Activated naive CD4-positive, alpha-beta T cell treated with Interleukin-2 at 50 U/mL for 16 hours (primary cell): ENCODE measurements at regions not wholly inside any gene's neighbourhood (a gene's known extent, or its start where the extent isn't known, plus 50 kb on each side); places are given as distances from the start of the nearest gene placed in this dataset.
"Not testable (repeated sequence)": the region's sequence is repeated elsewhere in the genome, so short reads cannot be mapped to it uniquely, and the experiment has no call there.

Experiments
- DNase-seq: peaks from one replicate; pipeline ENCODE4 v3.0.0-alpha.2; 2020

DNA sequence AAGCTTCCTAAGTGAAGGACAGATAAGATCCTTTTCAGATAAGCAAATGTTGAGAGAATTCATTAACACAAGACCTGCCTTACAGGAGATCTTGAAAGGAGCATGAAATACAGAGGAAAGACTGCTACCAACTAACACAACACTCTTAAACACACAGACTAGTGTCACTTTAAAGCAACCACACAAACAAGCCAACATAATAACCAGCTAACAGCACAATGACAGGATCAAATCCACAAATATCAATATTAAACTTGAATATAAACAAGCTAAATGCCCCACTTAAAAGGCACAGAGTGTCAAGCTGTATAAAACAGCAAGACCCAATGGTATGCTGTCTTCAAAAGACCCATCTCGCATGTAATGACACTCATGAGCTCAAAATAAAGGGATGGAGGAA is 70.8 kb upstream of the HMGXB4 start:
- DNase-seq = no peak

DNA sequence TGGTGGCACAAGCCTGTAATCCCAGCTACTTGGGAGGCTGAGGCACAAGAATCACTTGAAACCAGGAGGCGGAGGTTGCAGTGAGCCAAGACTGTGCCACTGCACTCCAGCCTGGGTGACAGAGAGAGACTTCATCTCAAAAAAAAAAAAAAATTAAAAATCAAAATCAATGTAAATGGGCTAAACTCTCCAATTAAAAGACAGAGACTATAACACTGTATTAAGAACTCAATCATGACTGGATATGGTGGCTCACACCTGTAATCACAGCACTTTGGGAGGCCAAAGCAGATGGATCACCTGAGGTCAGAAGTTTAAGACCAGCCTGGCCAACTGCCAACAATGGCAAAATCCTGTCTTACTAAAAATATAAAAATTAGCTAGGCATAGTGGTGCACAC is 68.4 kb upstream of the HMGXB4 start:
- not testable (repeated sequence) for DNase-seq

DNA sequence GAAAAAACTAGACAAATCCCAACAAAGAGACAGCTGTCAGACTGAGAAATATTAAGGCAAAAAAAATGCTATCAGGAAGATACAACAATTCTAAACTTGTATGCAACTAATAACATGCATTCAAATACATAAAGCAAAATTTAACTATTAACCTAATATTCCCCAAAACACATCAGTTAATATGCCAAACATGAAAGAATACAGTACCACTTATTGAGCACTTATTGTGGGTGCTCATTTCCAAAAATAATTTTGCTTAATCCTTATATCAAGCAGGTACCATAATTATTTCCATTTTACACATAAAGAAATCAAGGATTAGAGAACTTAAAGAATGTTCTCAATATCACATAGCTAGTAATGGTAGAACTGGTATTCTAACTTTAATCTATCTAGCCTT is 67.7 kb upstream of the HMGXB4 start:
- DNase-seq = no peak

DNA sequence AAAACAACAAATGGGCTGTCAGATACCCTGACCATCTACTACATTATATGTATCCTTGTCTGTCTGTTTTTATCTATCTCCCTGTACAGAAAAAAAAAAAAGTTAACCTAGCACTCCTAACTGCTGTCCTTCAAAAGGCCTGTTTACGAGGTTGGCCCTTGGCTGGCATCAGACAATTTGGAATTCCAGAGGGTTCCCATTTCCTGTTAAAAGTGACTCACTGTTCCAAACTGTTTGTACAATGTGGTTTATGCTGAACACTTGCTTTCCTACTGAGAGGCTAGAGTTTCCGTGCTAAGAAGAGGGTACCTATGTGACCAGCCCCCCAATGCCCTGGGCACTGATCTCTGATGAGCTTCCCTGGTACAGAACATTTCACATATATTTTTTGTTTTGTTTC is 65.9 kb upstream of the HMGXB4 start:
- no peak for DNase-seq

DNA sequence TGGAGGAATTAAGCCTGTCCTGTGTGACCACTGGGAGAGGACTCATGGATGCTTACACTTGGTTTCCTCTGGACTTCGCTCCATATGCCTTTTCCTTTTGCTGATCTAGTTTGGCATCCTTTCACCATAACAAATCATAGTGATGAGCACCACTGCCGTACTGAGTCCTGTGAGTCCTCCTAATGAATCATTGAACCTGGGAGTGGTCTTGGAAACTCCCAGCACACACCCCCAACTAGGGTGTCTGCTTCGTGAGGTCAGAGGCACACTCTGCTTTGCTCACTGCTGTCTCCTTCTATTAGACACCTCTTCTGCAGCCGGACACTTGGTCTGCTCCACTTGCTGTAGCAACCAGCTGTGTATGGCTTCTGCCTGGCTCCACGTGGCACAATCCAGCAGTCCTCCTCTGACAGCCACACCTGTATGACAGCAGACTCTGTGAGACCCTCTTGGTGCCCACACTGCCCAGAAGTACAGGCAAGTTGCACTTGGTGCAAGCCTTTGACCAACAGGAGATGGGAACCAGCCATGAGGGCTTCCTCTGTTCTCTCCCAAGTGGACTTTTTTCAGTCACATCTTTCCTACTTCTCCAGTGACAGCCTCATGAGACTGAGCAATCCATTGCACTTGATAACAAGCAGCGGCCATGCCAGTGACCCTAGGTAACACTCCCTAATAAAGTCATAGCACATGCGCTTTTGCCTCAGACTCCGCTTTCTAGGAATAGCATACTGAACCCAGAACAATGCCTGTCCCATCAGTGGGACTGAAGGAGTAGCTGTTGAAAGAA is 65.0 kb upstream of the HMGXB4 start:
- DNase-seq = no peak

DNA sequence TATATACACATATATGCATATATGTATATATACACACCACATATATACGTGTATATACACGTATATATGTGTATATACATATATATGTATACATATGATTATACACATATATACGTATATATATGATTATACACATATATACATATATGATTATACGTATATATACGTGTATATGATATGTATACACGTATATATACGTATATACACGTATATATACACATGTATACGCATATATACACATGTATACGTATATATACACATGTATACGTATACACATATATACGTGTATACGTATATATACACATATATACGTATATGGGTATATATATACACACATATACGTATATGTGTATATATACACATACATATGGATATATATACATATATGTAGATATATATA is 62.1 kb upstream of the HMGXB4 start:
- no peak for DNase-seq

DNA sequence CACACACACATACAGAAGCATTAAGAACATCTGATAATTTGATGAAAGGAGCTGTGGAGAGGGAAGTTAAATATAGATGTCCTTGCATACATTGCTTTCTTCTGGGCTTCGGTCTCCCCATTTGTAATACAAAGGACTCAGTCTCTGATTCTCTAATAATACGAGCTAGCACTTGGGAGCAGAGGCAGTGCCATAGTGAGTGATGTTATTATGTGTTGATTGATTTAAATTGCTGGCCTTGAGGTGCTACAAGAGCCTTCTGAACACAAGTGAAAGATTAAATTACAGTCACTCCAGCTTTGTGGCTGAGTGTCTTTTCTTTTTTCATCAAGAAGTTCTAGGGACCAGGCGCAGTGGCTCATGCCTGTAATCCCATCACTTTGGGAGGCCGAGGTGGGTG is 61.5 kb upstream of the HMGXB4 start:
- no peak for DNase-seq

DNA sequence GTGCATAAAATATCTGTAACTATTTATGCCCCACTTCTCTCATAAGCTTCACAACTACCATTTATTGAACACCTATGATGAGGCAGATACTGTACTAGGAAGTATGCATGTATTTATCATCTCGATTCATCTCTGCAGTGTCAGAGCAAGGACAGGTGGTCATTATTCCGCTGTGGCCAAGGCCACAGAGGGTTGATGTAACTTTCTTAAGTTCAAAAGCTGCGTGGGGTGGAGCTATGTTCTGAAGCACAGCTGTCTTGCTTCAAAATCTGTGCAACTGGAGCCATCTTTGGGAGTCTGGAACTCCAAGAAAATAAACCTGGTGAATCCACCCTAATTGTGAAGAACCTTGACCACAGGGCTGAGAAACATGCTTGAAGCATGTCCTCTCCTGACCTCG is 60.2 kb upstream of the HMGXB4 start:
- no peak for DNase-seq

DNA sequence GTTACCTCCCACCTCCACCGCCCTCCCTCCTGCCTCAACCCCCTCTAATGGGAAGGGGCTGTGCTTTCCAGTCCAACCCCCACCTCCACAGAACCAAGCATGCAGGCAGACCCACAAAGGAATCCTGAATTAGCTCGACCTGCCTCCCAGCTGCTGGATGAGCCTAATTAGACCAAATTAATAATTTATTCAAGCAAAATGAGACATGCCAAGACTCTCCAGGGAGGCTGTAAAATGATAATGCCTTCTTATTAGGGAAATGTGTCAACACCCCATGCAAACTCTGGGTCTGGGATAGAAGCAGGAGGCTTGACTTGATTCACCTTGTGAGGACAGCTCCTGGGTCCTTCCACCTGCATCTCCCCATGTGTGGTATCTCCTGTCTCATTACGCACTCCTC is 59.4 kb upstream of the HMGXB4 start:
- no peak for DNase-seq

DNA sequence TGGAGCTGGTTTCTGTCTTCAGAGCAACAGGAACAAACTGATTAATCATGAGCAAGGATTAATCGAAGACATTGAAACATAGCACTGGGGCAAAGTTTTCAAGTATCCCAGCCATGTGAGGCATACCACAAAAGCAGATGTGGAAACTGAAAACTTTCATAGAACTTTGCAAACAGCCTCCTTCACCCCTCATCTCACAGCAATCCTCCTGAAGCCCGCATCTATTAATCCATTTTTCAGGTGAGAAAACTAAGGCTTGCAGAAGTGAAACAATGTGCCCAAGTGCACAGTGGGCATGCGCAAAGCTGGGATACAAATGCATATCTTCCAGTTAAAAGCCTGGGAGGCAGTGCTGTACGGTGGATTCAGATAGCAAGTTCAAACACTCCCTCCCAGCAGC is 58.6 kb upstream of the HMGXB4 start:
- DNase-seq = no peak

DNA sequence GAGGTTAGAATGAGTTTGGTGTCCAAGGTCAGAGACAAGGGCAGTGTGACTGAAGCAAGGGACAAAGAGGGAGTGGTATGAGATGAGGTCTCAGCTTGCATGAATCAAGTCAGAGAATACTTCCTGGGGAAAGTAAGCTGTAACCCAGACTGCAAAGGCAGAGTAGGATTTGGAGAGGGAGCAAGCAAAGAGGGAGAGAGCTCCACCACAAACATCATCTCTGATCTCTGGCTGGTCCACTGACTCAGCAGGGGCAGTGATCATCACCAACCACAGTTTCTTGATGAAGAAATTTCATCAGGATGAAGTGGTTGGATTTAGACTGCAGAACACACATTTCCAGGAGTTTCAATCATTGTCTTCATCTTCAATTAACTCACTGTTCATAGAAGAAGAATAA is 54.9 kb upstream of the HMGXB4 start:
- DNase-seq = no peak

DNA sequence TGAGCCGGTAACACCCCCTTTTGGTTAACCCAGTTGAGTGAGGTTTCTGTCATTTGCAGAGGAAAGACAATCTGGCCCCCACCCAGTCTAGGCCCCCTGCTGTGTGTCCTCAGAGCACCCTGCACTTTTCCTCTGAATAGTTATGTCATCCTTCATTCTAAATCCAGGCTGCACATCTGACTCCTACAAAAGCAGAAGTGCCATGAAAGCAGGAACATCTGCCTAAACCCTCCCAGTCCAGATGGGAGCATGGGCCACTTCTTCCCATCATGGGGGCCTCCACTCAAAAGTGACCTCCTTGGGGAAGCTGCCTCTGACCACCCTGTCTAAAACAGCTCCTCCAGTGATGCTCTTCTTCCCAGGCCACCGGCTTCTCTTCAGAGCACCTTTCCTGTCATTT is 53.7 kb upstream of the HMGXB4 start:
- DNase-seq = no peak

DNA sequence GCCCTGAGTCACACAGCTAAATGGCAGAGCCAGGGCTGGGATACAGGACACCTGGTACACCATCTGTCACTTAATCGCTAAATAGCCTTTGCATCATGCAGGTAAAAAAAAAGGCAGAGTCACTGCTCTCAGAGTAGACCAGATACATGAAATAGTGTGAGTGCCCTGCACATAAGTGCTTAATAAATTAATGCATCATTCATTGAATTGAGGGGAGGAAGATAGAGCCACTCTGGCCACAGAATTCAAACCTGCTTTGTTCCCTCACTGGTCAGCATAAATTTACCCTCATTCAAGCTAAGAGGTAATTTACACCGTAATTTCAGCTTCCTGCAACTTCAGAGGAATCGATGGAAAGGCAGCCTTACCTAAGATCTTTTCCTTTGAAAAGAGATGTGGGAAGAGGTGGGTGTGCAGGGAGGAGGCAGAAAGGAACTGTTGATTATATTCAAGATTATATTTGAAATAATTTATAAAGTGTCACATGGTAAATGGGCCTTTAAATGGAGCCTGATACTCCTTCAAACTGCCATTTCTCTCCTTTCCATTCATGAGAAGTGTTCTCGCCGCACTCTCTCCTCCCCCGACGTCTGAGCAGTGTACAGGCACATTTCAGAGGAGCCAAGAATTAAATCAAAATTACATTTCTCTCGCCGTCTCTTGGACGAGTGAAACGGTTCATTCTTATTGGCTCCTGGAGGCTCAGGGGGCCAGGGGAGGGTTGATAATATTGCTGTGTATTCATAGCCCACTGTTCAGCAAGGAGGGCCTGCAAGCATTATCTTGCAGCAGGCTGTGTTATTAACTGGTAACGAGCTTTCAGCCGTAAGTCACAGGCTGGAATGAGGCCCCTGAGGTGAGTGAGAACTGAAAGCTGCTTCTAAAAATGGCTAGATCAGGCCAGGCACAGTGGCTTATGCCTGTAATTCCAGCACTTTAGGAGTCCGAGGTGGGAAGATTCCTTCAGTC is 52.2 kb upstream of the HMGXB4 start:
- DNase-seq = no peak

DNA sequence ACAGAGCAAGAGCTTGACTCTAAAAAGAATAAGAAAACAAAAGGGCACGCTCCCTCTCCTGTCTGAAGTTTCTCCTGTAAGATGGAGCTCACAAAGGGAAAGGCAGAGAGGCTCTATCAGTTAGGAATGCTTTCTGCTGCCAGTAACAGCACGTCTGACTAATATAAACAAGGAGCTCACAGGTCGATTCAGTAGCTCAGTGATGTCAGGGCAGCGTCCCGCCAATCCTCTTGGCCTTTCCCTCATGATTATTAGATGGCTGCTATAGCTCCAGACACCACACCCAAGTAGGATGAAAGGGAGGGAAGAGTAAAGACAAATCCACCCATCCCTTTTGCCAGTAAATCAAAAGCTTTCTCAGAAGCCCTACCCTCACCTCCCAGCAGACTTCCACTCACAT is 51.3 kb upstream of the HMGXB4 start:
- DNase-seq = no peak

DNA sequence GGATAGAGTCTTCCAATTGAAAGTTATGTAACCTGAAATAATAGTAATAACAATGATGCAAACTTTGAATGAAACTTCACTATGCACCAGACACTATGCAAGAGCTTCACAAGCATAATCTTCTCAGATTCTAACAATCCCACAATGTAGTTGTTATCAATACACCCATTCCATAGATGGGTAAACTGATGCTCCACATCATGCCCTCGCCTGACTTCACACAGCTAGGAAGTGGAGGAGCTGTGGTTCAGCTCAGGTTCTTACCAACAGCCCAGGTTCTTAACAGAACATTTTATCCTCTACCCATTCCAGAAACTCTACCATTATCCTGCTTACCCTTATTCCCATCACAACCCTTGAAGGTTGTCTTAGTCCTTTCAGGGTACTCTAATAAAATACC is 50.4 kb upstream of the HMGXB4 start:
- no peak for DNase-seq
